ENCODE measurements at regions not wholly inside any gene's neighbourhood (a gene's known extent, or its start where the extent isn't known, plus 50 kb on each side); places are given as distances from the start of the nearest gene placed in this dataset.

DNA sequence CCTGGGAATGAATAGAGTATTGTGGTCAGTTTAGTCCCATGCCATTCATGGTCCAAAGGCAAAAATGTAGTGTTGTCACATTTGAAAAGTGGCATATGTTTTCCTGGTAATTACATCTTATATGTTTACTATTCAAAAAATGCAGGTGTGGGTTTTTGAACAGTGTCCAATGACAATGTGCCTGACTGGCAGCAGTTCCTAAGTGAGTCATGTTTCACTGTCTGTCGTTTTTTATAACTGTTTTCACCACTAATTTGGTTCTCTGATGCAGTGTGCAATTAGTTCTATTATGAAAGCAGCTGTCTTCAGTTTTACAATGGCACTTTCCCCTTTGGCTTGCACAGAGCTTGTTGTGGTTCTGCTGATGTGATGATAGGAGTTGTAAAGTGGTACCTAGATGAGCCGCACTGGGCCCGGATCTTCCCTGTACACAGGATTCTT lies 162.3 kb downstream of the SEM1 start:
- no peak for DNase-seq (ENCODE audit: low spot score)
- in situ Hi-C loops (cut with MboI; ENCODE audit: low sequenced_read_pairs, unreplicated experiment) = no loop called here
- TF ChIP-seq CTCF (IDR thresholded peaks at IDR 0.05; ENCODE audit: borderline replicate concordance, control extremely low read depth, extremely low read depth, insufficient read depth, missing control alignments) = no peak

DNA sequence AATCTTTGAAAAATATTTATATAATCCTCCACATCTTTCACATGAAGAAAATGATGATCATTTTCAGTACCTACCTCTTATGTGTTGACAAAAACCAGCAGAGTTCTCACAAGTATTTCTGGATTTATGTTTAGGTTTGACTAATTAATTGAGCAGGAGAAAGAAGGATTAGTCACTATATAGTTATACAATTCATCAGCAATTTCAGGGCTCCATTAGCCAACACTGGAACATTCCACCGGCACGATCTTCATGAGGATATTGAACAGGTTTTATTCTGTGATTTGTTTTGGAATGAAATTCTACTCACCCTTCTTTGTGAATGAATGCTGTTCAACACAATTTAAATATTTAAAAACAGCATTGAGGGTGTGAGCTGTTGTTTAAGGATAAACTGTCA lies 163.2 kb downstream of the SEM1 start:
- no peak for TF ChIP-seq CTCF (IDR thresholded peaks at IDR 0.05; ENCODE audit: borderline replicate concordance, control extremely low read depth, extremely low read depth, insufficient read depth, missing control alignments)
- no peak for DNase-seq (ENCODE audit: low spot score)
- in situ Hi-C loops (cut with MboI; ENCODE audit: low sequenced_read_pairs, unreplicated experiment) = no loop called here

DNA sequence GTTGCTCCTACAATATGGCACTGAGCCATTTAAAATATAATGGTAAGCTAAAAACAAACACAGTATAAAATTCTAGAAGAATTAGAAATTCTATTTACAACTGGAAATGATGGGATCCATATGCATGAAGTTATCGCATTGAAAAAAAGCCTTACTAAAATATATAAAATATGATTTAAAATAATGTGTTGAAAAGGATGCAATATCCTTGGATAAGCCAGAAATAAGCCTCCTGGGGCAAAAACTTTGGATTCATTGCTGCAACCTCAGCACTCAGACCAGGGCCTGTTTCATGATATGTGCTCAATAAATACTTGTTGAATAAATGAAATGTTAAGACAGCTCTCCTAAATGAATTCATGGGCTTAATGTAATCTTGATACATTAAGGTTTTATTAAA lies 170.2 kb downstream of the SEM1 start:
- in situ Hi-C loops (cut with MboI; ENCODE audit: low sequenced_read_pairs, unreplicated experiment) = no loop called here
- no peak for TF ChIP-seq CTCF (IDR thresholded peaks at IDR 0.05; ENCODE audit: borderline replicate concordance, control extremely low read depth, extremely low read depth, insufficient read depth, missing control alignments)
- DNase-seq (ENCODE audit: low spot score) = no peak

DNA sequence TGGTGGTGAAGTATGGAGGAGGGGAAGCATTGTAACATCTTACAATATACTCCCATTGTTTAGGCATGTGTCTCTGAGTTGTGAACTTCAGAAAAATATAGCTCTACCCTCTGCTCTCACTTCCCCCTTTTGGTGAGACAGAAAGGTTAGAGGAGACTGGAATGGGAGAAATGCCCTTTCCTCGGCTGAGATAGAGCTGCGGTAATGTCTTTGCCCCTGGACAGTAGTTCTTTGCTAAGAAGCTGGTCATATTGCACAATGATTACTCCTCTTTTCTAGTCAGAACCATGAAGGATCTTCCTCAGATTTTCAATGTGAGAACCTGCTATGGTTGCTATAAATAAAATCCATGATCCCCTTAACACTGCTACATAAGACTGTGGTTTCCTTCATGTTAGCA lies 171.0 kb downstream of the SEM1 start:
- in situ Hi-C loops (cut with MboI; ENCODE audit: low sequenced_read_pairs, unreplicated experiment) = no loop called here
- TF ChIP-seq CTCF (IDR thresholded peaks at IDR 0.05; ENCODE audit: borderline replicate concordance, control extremely low read depth, extremely low read depth, insufficient read depth, missing control alignments) = no peak
- DNase-seq (ENCODE audit: low spot score) = no peak

DNA sequence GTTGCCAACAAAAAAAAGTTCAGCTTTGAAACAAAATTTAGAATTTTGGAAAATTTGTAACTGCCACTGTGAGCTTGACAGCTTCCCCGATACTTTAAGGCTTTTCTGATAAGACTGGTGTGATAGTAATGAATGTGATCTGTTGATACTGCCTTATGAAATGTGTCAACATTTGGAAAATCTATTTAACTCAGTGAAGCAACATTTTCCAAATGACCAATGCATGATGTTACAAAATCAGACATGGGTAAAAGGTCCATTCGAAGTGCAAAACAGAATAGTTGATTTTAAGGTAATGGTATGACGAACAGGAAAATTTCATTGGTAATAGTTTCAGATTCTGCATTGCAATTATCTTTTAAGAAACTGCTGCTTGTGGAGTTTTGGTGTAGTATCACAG lies 175.4 kb downstream of the SEM1 start:
- in situ Hi-C loops (cut with MboI; ENCODE audit: low sequenced_read_pairs, unreplicated experiment) = no loop called here
- no peak for DNase-seq (ENCODE audit: low spot score)
- TF ChIP-seq CTCF (IDR thresholded peaks at IDR 0.05; ENCODE audit: borderline replicate concordance, control extremely low read depth, extremely low read depth, insufficient read depth, missing control alignments) = no peak

GRCh38 chr7:96532428-96532935 lies 177.2 kb downstream of the SEM1 start:
- in situ Hi-C loops (cut with MboI; ENCODE audit: low sequenced_read_pairs, unreplicated experiment) = no loop called here
- no peak for TF ChIP-seq CTCF (IDR thresholded peaks at IDR 0.05; ENCODE audit: borderline replicate concordance, control extremely low read depth, extremely low read depth, insufficient read depth, missing control alignments)
- DNase-seq (ENCODE audit: low spot score) = no peak

GRCh38 chr7:96531331-96531730 lies 178.3 kb downstream of the SEM1 start:
- in situ Hi-C loops (cut with MboI; ENCODE audit: low sequenced_read_pairs, unreplicated experiment) = no loop called here
- no peak for TF ChIP-seq CTCF (IDR thresholded peaks at IDR 0.05; ENCODE audit: borderline replicate concordance, control extremely low read depth, extremely low read depth, insufficient read depth, missing control alignments)
- no peak for DNase-seq (ENCODE audit: low spot score)

Data from GM13976 (cell line).